ENCODE measurements at regions not wholly inside any gene's neighbourhood (a gene's known extent, or its start where the extent isn't known, plus 50 kb on each side); places are given as distances from the start of the nearest gene placed in this dataset.

GRCh38 chr7:32670110-32671025 lies 175.1 kb downstream of the AVL9 start:
- no peak for TF ChIP-seq POLR2AphosphoS5 (IDR thresholded peaks at IDR 0.05; ENCODE audit: insufficient read depth in 1 of 2, low read depth in 1 of 2)
- no peak for TF ChIP-seq POLR2A (IDR thresholded peaks at IDR 0.05)
